CD4-positive, alpha-beta memory T cell (primary cell): ENCODE measurements at regions not wholly inside any gene's neighbourhood (a gene's known extent, or its start where the extent isn't known, plus 50 kb on each side); places are given as distances from the start of the nearest gene placed in this dataset.

Experiments
- CTCF ChIA-PET: fragments of 350-600 bp; sonication (Branson Sonifier 250); formaldehyde crosslinking; loops from one replicate; lab custom pipeline; 2021; ENCODE audit warnings: inconsistent platforms; ENCODE audit not compliant: partially characterized antibody; lab: Charles Lee
- POLR2A ChIA-PET: fragments of 350-600 bp; sonication (Branson Sonifier 250); formaldehyde crosslinking; loops from one replicate; lab custom pipeline; 2021; ENCODE audit not compliant: partially characterized antibody; lab: Charles Lee
- DNase-seq, 5 donors: peaks; one replicate each; pipeline versions ENCODE4 v3.0.0 to v3.0.0-alpha.2; 2020 to 2022; ENCODE audit warnings: mixed read lengths in 1 of 5
- H3K27ac ChIP-seq: one replicate; pipeline ENCODE4 v1.7.0; 2013; ENCODE audit warnings: low read depth, low read length
- H3K27me3 ChIP-seq: 2 replicates; pipeline ENCODE4 v1.7.0; 2013; ENCODE audit warnings: mild to moderate bottlenecking, low read length, moderate library complexity; ENCODE audit not compliant: insufficient read depth
- H3K36me3 ChIP-seq: 2 replicates; pipeline ENCODE4 v1.7.0; 2013; ENCODE audit warnings: mild to moderate bottlenecking, low read length, moderate library complexity; ENCODE audit not compliant: insufficient read depth
- H3K4me1 ChIP-seq: 2 replicates; pipeline ENCODE4 v1.7.0; 2013; ENCODE audit warnings: mild to moderate bottlenecking, low read length, moderate library complexity; ENCODE audit not compliant: insufficient read depth
- H3K4me3 ChIP-seq, 2 donors: one replicate each; pipeline ENCODE4 v1.7.0; 2013; ENCODE audit warnings: low read length in 2 of 2, mild to moderate bottlenecking in 1 of 2
- H3K9me3 ChIP-seq, 2 donors: one replicate each; pipeline ENCODE4 v1.7.0; 2013; ENCODE audit warnings: low read length in 2 of 2, control low read depth in 1 of 2; ENCODE audit not compliant: control insufficient read depth in 1 of 2
- H3K27ac Mint-ChIP-seq, 7 donors: one replicate each; pipeline ENCODE4 v1.8.0; 2020 to 2021; ENCODE audit warnings: mixed read lengths in 7 of 7, mild to moderate bottlenecking in 6 of 7, inconsistent platforms in 3 of 7, moderate library complexity in 3 of 7
- H3K27me3 Mint-ChIP-seq, 2 donors: one replicate each; pipeline ENCODE4 v1.8.0; 2020 to 2021; ENCODE audit warnings: mixed read lengths in 2 of 2
- H3K36me3 Mint-ChIP-seq, 2 donors: one replicate each; pipeline ENCODE4 v1.8.0; 2020 to 2021; ENCODE audit warnings: mixed read lengths in 2 of 2, inconsistent platforms in 1 of 2, mild to moderate bottlenecking in 1 of 2
- H3K4me1 Mint-ChIP-seq, 4 donors: one replicate each; pipeline ENCODE4 v1.8.0; 2020 to 2021; ENCODE audit warnings: mixed read lengths in 4 of 4, mild to moderate bottlenecking in 1 of 4
- H3K4me3 Mint-ChIP-seq, 8 donors: one replicate each; pipeline ENCODE4 v1.8.0; 2020 to 2021; ENCODE audit warnings: mixed read lengths in 8 of 8, mild to moderate bottlenecking in 7 of 8, moderate library complexity in 6 of 8, inconsistent platforms in 3 of 8
- H3K9me3 Mint-ChIP-seq, 8 donors: one replicate each; pipeline ENCODE4 v1.8.0; 2020 to 2021; ENCODE audit warnings: mixed read lengths in 8 of 8, mild to moderate bottlenecking in 5 of 8, inconsistent platforms in 3 of 8, moderate library complexity in 1 of 8
- intact Hi-C: fragments of 100-400 bp; cut with micrococcal nuclease; formaldehyde crosslinking; loops from one replicate; pipeline ENCODE4 v1.15.1; 2023

DNA sequence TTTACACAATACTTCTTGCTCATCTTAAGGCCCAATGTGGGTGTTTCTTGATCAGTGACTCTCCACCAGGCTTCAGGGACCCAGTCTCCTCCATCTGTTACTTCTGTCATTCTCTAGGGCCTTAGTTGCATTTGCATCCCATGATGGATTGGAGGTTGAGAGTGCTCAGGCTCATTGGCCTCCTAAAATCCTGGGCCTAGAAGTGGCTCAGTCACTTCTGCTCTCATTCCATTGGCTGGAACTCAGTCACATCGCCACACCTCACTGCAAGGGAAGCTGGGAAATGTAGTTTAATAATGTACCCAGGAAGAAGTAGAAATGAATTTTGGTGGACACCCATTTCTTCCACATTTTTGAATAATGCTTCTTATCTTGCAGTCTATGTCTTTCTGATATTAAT is 223.5 kb downstream of the HRH4 start:
- Mint-ChIP-seq H3K9me3 (peaks cover 0 to 2% (median 0%) of the 10 kb centered on the region in 8 donors), H3K4me3 (no peak overlapping the region), H3K27me3 (peaks cover 4 to 8% of the 10 kb centered on the region in 2 donors), H3K36me3 (no peaks in the 10 kb centered on the region), H3K4me1 (no peaks in the 10 kb centered on the region), H3K27ac (no peak overlapping the region)
- no peak for DNase-seq
- Histone ChIP-seq H3K27ac (no peak overlapping the region), H3K4me1 (no peaks in the 10 kb centered on the region), H3K4me3 (no peak overlapping the region), H3K9me3 (no peaks in the 10 kb centered on the region), H3K36me3 (no peaks in the 10 kb centered on the region), H3K27me3 (no peaks in the 10 kb centered on the region)
- ChIA-PET CTCF (no interaction called here), POLR2A (no interaction called here)
- intact Hi-C loops, result no loop called here

DNA sequence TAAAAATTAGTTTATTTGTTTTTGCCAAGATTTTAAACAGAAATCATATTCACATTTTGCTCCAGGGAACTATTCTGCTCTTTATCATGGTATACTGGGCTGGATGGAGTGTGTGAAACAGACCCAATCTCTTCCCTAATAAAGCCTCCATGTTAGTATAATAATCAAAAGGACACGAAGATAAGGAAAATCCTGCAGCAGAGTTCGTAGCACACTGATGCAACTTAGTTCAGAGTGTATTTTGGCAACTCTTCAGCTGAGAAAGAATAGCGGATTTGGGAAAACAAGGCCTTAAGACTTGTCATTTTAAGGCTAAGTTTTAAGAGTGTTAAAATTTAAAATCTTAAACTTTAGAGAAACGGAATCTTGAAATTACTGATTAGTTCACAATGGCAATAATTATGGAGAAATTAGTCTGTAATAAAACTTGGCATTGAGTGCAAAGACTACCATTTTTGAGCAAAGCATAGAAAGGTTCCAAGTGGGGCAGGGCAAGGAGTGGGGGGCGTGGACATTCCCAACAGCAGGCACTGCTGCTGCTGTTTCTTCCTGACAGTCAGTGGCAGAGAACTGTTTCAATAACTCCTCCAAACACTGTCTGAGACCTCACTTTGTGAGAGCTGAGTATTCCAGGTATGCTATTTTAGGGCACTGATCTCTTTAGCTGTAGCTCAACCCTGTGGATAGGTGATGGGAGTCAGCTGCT is 225.0 kb downstream of the HRH4 start:
- peaks cover under 1 to 8% of the 10 kb centered on the region in 2 donors for H3K27me3 Mint-ChIP-seq
- no peak overlapping the region for H3K4me3 Mint-ChIP-seq
- no peaks in the 10 kb centered on the region for H3K4me1 ChIP-seq
- no peaks in the 10 kb centered on the region for H3K4me1 Mint-ChIP-seq
- no peak overlapping the region for H3K27ac ChIP-seq
- H3K27me3 ChIP-seq, result no peaks in the 10 kb centered on the region
- no peak for DNase-seq
- H3K27ac Mint-ChIP-seq, result no peak overlapping the region
- no peaks in the 10 kb centered on the region for H3K36me3 Mint-ChIP-seq
- CTCF ChIA-PET, result no interaction called here
- POLR2A ChIA-PET, result no interaction called here
- no peaks in the 10 kb centered on the region for H3K9me3 ChIP-seq
- no peak overlapping the region for H3K4me3 ChIP-seq
- intact Hi-C loops, result no loop called here
- H3K36me3 ChIP-seq, result no peaks in the 10 kb centered on the region
- peaks cover 0 to 3% (median 1%) of the 10 kb centered on the region in 8 donors for H3K9me3 Mint-ChIP-seq

GRCh38 chr18:24695168-24695567 is 234.7 kb downstream of the HRH4 start:
- POLR2A ChIA-PET, result no interaction called here
- Histone ChIP-seq H3K4me1 (no peaks in the 10 kb centered on the region), H3K9me3 (no peaks in the 10 kb centered on the region), H3K4me3 (no peak overlapping the region), H3K27me3 (no peaks in the 10 kb centered on the region), H3K27ac (no peak overlapping the region), H3K36me3 (no peaks in the 10 kb centered on the region)
- no peak for DNase-seq
- intact Hi-C loops, result no loop called here
- Mint-ChIP-seq H3K27ac (no peak overlapping the region), H3K36me3 (no peaks in the 10 kb centered on the region), H3K27me3 (peaks cover 2 to 8% of the 10 kb centered on the region in 2 donors), H3K4me3 (no peak overlapping the region), H3K4me1 (no peaks in the 10 kb centered on the region), H3K9me3 (peaks cover 3 to 35% (median 23%) of the 10 kb centered on the region in 8 donors)
- CTCF ChIA-PET, result no interaction called here

DNA sequence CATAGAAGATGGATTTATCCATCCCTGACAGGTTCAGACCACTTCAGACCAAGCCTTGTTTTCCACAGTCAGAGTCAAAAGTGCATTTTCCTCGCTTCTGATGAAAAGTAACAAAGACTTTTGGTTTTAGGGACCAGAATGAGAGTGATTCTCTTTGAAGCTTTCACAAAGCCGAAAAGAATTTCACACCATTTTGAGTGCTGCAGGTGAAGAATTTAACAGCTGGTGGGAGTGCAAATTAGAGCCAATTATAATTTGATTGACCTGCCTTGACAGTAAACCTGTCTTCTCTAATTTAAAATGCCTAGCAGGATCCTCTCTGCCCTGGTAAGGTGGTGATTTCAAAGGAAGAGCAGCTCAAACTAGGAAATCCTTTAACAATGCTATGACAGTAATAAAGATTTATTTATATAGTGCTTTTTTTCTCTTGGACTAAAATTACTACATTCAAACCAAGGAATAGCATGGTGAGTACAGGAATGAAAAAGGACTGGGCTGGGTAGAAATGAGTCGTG is 241.6 kb downstream of the HRH4 start:
- no peak overlapping the region for H3K4me3 Mint-ChIP-seq
- H3K4me1 Mint-ChIP-seq, result no peaks in the 10 kb centered on the region
- H3K4me1 ChIP-seq, result no peaks in the 10 kb centered on the region
- H3K27me3 ChIP-seq, result no peaks in the 10 kb centered on the region
- H3K9me3 Mint-ChIP-seq, result peaks cover 0 to 15% (median 8%) of the 10 kb centered on the region in 8 donors
- CTCF ChIA-PET, result interaction anchor here (1.0 to 1.1 kb wide), 2 partner anchors 19 to 25 kb away, joined by 3 read pairs; no protein-coding TSS in a partner anchor
- H3K36me3 Mint-ChIP-seq, result no peaks in the 10 kb centered on the region
- H3K27me3 Mint-ChIP-seq, result peaks cover 2 to 6% of the 10 kb centered on the region in 2 donors
- H3K36me3 ChIP-seq, result no peaks in the 10 kb centered on the region
- H3K9me3 ChIP-seq, result no peaks in the 10 kb centered on the region
- intact Hi-C loops, result no loop called here
- no peak overlapping the region for H3K4me3 ChIP-seq
- DNase-seq, result no peak
- POLR2A ChIA-PET, result no interaction called here
- no peak overlapping the region for H3K27ac Mint-ChIP-seq
- H3K27ac ChIP-seq, result no peak overlapping the region

GRCh38 chr18:24703316-24703715 is 242.9 kb downstream of the HRH4 start:
- no peaks in the 10 kb centered on the region for H3K4me1 Mint-ChIP-seq
- H3K27me3 ChIP-seq, result no peaks in the 10 kb centered on the region
- H3K36me3 ChIP-seq, result no peaks in the 10 kb centered on the region
- H3K9me3 Mint-ChIP-seq, result peaks cover 0 to 12% (median 7%) of the 10 kb centered on the region in 8 donors
- H3K4me3 ChIP-seq, result no peak overlapping the region
- no peak overlapping the region for H3K4me3 Mint-ChIP-seq
- no peaks in the 10 kb centered on the region for H3K36me3 Mint-ChIP-seq
- intact Hi-C loops, result no loop called here
- no peak for DNase-seq
- POLR2A ChIA-PET, result no interaction called here
- H3K27ac ChIP-seq, result no peak overlapping the region
- CTCF ChIA-PET, result no interaction called here
- no peaks in the 10 kb centered on the region for H3K9me3 ChIP-seq
- H3K27ac Mint-ChIP-seq, result no peak overlapping the region
- no peaks in the 10 kb centered on the region for H3K4me1 ChIP-seq
- H3K27me3 Mint-ChIP-seq, result peaks cover 2 to 5% of the 10 kb centered on the region in 2 donors

- H3K36me3 Mint-ChIP-seq, result no peaks in the 10 kb centered on the region
- H3K27me3 Mint-ChIP-seq, result peaks cover 2 to 3% of the 10 kb centered on the region in 2 donors
- no peak overlapping the region for H3K4me3 Mint-ChIP-seq
- ChIA-PET POLR2A (no interaction called here), CTCF (no interaction called here)
- no peak overlapping the region for H3K4me3 ChIP-seq
- no peaks in the 10 kb centered on the region for H3K4me1 Mint-ChIP-seq
- no peak overlapping the region for H3K27ac Mint-ChIP-seq
- intact Hi-C loops, result no loop called here
- no peaks in the 10 kb centered on the region for H3K36me3 ChIP-seq
- DNase-seq, result no peak
- no peaks in the 10 kb centered on the region for H3K9me3 ChIP-seq
- no peak overlapping the region for H3K27ac ChIP-seq
- no peaks in the 10 kb centered on the region for H3K4me1 ChIP-seq
- H3K27me3 ChIP-seq, result no peaks in the 10 kb centered on the region
- peaks cover 0 to 12% (median 7%) of the 10 kb centered on the region in 8 donors for H3K9me3 Mint-ChIP-seq
Observed at GRCh38 chr18:24704946-24705630, 244.7 kb downstream of the HRH4 start.

GRCh38 chr18:24710474-24710873 is 250.0 kb downstream of the HRH4 start:
- POLR2A ChIA-PET, result no interaction called here
- Mint-ChIP-seq H3K9me3 (peaks cover 0 to 2% (median 0%) of the 10 kb centered on the region in 8 donors), H3K4me1 (no peaks in the 10 kb centered on the region), H3K27ac (no peak overlapping the region), H3K36me3 (no peaks in the 10 kb centered on the region), H3K27me3 (no peaks in the 10 kb centered on the region), H3K4me3 (no peak overlapping the region)
- no peak for DNase-seq
- no peaks in the 10 kb centered on the region for H3K9me3 ChIP-seq
- no peaks in the 10 kb centered on the region for H3K27me3 ChIP-seq
- H3K4me1 ChIP-seq, result no peaks in the 10 kb centered on the region
- no peak overlapping the region for H3K27ac ChIP-seq
- intact Hi-C loops, result no loop called here
- CTCF ChIA-PET, result no interaction called here
- no peaks in the 10 kb centered on the region for H3K36me3 ChIP-seq
- no peak overlapping the region for H3K4me3 ChIP-seq
